ENCODE measurements at regions not wholly inside any gene's neighbourhood (a gene's known extent, or its start where the extent isn't known, plus 50 kb on each side); places are given as distances from the start of the nearest gene placed in this dataset.
"Not testable (repeated sequence)": the region's sequence is repeated elsewhere in the genome, so short reads cannot be mapped to it uniquely, and the experiment has no call there.

DNA sequence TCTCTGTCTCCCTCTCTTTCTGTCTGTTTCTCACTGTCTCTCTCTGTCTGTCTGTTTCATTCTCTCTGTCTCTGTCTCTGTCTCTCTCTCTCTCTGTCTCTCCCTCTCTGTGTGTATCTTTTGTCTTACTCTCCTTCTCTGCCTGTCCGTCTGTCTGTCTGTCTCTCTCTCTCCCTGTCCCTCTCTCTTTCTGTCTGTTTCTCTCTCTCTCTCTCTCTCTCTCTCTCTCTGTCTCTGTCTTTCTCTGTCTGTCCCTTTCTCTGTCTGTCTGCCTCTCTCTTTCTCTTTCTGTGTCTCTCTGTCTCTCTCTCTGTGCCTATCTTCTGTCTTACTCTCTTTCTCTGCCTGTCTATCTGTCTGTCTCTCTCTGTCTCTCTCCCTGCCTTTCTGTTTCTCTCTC lies 2288.4 kb upstream of the TPTE start:
- not testable (repeated sequence) for TF ChIP-seq POLR2A (IDR thresholded peaks at IDR 0.05)
- TF ChIP-seq, protein P1, sequence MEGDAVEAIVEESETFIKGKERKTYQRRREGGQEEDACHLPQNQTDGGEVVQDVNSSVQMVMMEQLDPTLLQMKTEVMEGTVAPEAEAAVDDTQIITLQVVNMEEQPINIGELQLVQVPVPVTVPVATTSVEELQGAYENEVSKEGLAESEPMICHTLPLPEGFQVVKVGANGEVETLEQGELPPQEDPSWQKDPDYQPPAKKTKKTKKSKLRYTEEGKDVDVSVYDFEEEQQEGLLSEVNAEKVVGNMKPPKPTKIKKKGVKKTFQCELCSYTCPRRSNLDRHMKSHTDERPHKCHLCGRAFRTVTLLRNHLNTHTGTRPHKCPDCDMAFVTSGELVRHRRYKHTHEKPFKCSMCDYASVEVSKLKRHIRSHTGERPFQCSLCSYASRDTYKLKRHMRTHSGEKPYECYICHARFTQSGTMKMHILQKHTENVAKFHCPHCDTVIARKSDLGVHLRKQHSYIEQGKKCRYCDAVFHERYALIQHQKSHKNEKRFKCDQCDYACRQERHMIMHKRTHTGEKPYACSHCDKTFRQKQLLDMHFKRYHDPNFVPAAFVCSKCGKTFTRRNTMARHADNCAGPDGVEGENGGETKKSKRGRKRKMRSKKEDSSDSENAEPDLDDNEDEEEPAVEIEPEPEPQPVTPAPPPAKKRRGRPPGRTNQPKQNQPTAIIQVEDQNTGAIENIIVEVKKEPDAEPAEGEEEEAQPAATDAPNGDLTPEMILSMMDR (IDR thresholded peaks at IDR 0.05), result not testable (repeated sequence)
